ENCODE measurements at regions not wholly inside any gene's neighbourhood (a gene's known extent, or its start where the extent isn't known, plus 50 kb on each side); places are given as distances from the start of the nearest gene placed in this dataset.
"Not testable (repeated sequence)": the region's sequence is repeated elsewhere in the genome, so short reads cannot be mapped to it uniquely, and the experiment has no call there.

- DNase-seq (ENCODE audit: low read depth in 2 of 2, low spot score in 1 of 2): no peak
These were observed 561.1 kb upstream of the CADM1 start for GRCh38 chr11:116065191-116065895.

DNA sequence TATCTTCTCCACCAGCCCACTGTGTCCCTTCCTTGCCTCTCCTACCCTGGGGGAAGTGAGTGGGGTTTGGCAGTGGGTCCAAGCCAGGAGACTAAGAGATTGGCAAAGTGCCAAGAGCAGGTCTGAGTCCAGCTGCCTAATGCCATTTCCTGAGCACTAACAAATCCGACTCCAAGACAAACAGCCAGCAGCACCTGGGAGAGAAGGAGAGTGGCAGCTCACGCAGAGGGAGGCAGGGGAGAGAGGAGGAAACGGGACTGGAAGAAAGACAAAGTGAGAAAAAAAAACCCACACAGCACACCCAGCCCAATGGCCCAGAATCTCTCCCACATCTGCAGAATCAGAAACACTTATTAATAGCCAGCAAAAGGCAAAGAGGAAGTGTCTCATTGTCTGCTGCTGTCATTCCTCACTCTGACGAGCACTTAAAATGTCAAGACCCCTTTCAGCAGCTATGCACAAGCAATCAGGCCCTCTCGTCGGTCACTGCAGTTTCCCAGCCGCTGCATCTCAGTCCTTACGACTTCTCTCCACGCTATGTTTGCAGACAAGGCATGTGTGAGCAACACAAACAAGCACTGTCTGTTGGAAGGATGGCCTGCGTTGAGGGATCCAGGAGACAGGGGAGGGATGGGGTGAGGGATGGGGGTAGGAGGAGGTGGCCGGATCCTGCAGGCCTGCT lies 558.4 kb upstream of the CADM1 start:
- DNase-seq (ENCODE audit: low read depth in 2 of 2, low spot score in 1 of 2): no peak

GRCh38 chr11:116062129-116062489 lies 557.9 kb upstream of the CADM1 start:
- no peak for DNase-seq (ENCODE audit: low read depth in 2 of 2, low spot score in 1 of 2)

DNA sequence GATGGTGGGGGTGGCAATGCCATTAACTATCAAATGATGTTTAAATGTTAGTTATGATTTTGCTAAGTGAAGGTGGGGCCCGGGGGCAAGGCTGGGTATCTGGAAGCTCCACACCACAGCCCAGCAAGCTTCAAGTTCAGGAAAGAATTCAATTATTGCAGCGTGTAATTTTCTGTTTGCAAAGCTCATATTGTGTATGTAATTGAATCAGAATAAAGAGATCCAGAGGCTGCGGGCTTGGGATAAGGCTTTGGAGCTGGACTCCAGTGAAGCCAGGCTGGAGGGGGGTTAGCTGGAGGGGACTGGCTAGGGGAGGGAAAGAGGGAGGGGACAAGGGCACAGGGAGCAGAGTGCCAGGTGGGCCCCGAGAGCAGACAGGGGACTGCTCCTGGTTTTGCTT lies 557.1 kb upstream of the CADM1 start:
- no peak for DNase-seq (ENCODE audit: low read depth in 2 of 2, low spot score in 1 of 2)

- DNase-seq (ENCODE audit: low read depth in 2 of 2, low spot score in 1 of 2): no peak
These were observed 555.7 kb upstream of the CADM1 start for GRCh38 chr11:116059919-116060318.

DNA sequence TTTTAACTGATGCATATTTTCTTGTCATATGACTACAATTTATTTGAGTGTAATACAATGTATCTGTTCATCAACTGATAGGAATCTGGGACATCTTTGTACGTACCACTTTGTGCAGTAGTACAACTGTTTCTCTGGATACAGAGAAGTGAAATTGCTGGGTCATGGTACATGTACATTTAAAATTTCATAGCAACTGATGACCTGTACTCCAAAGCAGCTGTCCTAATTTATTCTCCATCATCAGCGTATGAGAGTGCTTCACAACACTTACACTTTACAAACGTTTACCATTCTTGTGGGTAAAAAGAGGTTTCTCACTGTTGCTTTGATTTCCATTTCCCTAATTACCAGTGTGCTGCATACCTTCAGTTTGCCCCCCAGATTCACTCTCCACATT lies 552.8 kb upstream of the CADM1 start:
- no peak for DNase-seq (ENCODE audit: low read depth in 2 of 2, low spot score in 1 of 2)

GRCh38 chr11:116055064-116055463 lies 550.8 kb upstream of the CADM1 start:
- DNase-seq (ENCODE audit: low read depth in 2 of 2, low spot score in 1 of 2): no peak

- no peak for DNase-seq (ENCODE audit: low read depth in 2 of 2, low spot score in 1 of 2)
These were observed 549.3 kb upstream of the CADM1 start for GRCh38 chr11:116053548-116053919.

DNA sequence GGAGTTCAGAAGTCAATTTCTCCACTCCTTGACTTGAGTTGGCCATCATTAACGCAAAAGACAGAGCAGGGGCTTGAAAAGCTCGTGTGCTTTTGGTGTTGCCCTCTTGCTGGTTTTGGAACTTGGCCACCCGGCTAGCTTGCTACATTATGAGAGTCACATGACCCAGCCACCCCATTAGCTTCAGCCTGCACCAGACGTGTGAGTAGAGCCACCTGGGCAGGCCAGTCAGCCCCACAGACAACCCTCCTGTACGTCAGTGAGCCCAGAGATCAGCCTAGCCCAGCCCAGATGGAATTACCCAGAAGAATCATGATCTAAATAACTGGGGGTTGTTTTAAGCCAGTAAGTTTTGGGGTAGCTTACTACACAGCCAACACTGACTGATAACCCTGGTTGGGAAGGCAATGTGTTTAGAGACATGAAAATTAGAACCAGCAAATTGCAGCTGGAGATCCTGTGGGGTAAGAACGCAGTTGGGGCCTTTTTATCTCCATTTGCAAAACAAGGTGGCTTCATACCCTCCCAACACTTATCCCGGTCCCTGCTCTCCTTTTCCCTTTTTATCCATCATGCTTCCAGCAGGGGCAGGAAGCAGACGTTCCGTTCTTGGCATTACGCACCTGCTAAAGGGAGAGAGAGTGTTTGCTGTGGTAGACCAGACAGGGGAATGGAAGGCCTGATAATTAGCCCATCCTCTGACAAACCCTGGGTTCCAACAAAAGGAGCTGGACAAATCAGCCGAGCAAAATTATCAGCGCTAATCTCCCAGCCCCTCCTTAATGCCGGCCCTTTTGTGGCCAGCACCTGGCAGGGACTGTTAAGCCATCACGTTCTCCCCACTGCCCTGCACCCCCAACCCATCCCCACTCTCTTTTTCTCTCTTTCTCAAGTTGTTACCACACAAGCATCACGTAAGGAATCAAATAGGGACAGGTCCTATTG lies 548.7 kb upstream of the CADM1 start:
- DNase-seq (ENCODE audit: low read depth in 2 of 2, low spot score in 1 of 2): no peak

DNA sequence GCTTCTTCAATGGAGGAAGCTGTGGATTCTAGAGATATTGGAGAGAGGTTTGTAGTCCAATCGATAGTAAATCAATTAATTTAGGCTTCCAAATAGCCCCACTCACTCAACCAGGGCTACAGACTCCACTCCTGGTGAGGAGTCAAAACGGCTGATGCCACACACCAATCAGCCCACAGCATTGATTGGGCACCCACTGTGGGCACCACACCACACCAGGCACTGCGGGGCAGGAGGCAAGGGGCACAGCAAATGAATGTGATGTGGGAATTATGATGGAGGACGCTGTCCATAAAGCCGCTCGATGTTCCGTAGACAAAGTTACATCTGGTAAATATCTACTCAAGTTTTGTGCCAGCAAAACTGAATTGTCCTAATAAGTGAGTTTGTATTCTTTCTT lies 547.3 kb upstream of the CADM1 start:
- DNase-seq (ENCODE audit: low read depth in 2 of 2, low spot score in 1 of 2): no peak

- DNase-seq (ENCODE audit: low read depth in 2 of 2, low spot score in 1 of 2): no peak
These were observed 545.2 kb upstream of the CADM1 start for GRCh38 chr11:116049383-116049782.

DNA sequence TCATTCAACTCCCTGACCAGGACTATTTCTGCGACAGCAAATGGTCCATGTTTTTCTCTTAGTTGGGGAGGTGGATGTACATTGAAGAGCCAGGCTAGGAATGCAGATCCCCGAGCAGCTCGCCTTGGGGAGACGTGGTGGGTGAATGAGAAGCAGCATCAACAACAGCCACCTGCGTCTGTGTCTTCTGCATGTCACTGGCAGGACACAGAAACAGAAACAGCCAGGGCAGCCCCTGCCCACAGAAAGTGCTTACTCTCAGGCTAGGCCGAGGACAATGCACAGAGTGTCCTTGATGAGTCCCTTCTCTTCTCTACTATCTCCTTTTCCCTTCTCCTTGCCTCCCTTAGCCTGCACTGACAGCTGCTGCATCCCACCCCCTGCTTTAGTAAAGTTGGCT lies 541.9 kb upstream of the CADM1 start:
- DNase-seq (ENCODE audit: low read depth in 2 of 2, low spot score in 1 of 2): no peak

GRCh38 chr11:116044941-116045340 lies 540.7 kb upstream of the CADM1 start:
- no peak for DNase-seq (ENCODE audit: low read depth in 2 of 2, low spot score in 1 of 2)

- DNase-seq (ENCODE audit: low read depth in 2 of 2, low spot score in 1 of 2): no peak
These were observed 540.3 kb upstream of the CADM1 start for GRCh38 chr11:116044520-116044919.

- DNase-seq (ENCODE audit: low read depth in 2 of 2, low spot score in 1 of 2): no peak
These were observed 539.6 kb upstream of the CADM1 start for GRCh38 chr11:116043857-116044256.

GRCh38 chr11:116043059-116043458 lies 538.8 kb upstream of the CADM1 start:
- DNase-seq (ENCODE audit: low read depth in 2 of 2, low spot score in 1 of 2): not testable (repeated sequence)

GRCh38 chr11:116042146-116042545 lies 537.9 kb upstream of the CADM1 start:
- no peak for DNase-seq (ENCODE audit: low read depth in 2 of 2, low spot score in 1 of 2)

GRCh38 chr11:116037861-116038260 lies 533.6 kb upstream of the CADM1 start:
- no peak for DNase-seq (ENCODE audit: low read depth in 2 of 2, low spot score in 1 of 2)

- no peak for DNase-seq (ENCODE audit: low read depth in 2 of 2, low spot score in 1 of 2)
These were observed 531.8 kb upstream of the CADM1 start for GRCh38 chr11:116035977-116036376.

DNA sequence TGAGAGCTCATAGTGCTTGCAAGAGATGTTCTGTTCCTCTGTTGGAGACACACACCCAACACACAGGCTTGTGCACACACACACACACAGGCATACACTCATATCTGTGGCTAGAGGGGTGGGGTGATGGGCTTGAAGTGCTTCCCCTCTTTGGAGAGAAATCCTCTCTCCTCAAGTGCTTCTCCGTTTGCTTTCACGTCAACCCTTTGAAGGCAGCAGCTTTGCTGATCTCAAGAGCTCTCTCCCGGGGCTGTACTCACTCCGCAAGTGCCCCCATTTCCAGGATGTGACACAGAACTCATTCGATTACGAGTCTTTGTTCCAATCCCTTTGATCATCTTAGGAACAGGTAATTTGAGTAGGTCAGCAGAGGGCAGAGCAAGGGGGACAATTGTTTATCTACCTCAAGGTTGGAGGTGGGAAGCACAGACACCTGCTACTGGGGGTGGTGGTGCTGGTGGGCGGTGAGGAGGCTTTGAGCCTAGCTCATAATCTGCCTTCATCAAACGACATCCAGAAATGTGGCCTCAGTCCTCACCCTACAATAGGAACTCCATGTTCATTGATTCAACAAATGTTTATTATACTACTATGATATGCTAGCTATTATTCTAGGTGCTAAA lies 529.8 kb upstream of the CADM1 start:
- no peak for DNase-seq (ENCODE audit: low read depth in 2 of 2, low spot score in 1 of 2)

DNA sequence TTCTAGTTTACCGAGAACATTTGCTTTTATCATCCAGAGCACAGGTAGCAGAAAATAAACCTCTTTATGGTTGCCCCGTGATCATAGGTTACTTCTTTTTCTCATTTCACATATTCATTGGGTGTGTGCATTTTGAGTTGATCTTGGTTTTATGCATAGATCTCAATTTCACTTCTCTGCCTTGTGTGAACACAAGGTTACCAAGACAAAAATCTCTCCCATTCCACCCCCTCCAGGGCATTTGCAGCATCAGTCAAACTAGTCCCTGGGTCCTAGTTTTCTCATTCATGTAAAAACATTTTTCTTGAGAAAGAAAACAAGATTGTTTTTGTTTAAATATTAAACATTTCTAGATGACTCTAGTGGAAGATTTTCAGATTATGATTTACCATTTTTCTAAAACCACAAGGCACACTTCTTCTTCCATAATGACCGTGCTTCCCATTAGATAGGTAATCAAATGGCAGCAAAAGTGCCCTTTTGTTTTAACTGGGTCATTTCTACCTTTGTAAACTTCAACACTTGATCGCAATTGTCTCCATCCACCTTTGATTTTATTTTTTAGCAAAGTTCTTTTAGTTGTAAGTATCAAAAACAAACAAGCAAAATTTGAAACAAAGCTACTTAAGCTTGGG lies 526.6 kb upstream of the CADM1 start:
- no peak for DNase-seq (ENCODE audit: low read depth in 2 of 2, low spot score in 1 of 2)
